Mucosa of gallbladder (tissue), 1 donor: ENCODE measurements at regions not wholly inside any gene's neighbourhood (a gene's known extent, or its start where the extent isn't known, plus 50 kb on each side); places are given as distances from the start of the nearest gene placed in this dataset.
"Not testable (repeated sequence)": the region's sequence is repeated elsewhere in the genome, so short reads cannot be mapped to it uniquely, and the experiment has no call there.

Experiments
- DNase-seq: peaks from one replicate; pipeline ENCODE4 v3.0.0-alpha.2; 2020; ENCODE audit warnings: low spot score
- donor health status: DM: no; HTN: no; CAD: no.

DNA sequence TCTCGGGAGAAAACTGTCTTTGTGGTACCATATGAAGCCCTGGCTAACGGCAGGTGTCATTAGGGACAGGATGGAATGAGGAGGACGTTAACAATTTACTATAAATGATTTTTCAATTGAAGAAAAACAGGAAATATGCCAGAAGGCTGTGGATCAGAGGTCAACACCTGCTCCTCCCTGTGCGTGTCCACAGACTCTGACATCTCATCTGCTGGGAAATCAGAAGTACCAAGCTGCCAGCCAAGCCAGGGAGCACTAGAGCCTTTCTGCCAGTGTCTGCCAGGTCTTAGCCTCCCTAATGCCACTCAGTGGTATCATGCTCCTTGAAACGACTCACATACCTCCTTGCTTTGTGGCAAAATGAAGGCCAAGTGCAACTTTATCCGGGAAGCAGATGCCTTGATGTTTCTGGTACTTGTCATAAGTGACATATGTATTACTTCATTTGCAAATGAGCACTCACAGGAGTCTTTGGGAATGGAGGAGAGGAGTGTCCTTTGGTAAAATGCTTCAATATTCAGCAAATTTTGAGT, 541.1 kb downstream of the SATB2 start:
- DNase-seq: peak; percentile 56

DNA sequence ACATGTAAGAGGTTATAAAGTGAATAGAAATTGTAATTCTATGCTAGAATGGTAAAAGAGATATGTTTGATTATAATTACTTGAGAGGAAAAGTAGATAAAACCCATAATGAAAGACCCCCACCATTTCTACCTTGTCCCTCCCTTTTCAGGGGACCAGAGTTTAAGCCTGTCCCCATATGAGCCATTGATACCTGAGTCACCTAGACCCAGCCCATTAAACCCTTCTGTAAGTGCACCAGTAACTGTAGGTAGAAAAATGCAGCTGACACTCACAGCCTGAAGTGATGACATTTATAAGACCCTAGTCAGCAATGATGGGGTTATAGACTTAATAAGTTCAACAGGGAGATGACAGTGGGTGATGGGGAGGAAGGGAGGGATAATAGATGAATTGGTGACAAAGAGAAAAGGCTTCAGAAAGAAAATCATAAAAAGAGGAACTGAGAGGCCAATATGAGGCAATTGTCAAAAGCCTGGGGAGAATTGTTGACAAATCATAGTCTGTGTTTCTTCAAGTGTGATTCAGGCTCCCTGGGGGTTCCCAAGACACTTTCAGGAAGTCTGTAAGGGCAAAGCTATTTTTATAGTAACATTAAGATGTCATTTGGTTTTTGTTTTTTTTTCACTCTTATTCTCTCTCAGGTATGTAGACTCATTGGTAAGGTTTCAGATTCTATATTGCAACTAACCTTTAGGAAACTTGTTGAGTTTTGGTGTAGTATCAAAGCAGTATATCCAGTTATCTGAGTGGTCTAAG, 544.2 kb downstream of the SATB2 start:
- no peak for DNase-seq

DNA sequence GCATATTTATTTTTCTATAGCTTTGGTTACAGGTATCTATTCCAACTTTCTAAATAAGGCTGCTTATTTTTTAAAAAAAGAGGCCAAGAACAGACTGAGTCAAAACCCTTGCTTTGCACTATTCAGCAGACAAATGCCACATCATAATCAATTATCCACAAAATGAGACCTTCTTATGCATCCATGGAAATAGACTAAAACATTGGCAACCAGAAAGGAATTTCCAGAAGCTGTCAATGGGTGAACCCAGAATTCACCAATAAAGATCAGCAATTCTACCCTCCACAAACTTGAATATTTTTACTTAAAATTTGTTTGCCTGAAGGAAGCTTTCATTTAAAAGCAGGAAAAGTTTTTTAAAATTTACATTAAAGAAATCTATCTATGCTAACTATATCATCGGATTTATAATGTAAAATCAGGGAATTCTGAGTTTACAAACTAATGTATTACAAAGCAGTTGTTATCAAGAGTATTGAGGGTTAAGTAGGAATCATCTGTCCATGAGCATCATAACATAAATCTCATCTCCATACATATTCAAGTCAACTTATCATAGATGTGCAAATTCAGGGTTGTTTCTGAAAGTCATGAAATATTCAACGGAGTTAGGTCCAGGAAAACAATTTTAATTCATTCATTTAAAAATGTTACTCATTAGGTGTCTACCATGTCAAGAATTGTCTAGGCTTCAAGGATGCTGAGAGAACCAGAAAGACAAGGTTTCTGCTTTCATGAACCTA, 548.0 kb downstream of the SATB2 start:
- no peak for DNase-seq

DNA sequence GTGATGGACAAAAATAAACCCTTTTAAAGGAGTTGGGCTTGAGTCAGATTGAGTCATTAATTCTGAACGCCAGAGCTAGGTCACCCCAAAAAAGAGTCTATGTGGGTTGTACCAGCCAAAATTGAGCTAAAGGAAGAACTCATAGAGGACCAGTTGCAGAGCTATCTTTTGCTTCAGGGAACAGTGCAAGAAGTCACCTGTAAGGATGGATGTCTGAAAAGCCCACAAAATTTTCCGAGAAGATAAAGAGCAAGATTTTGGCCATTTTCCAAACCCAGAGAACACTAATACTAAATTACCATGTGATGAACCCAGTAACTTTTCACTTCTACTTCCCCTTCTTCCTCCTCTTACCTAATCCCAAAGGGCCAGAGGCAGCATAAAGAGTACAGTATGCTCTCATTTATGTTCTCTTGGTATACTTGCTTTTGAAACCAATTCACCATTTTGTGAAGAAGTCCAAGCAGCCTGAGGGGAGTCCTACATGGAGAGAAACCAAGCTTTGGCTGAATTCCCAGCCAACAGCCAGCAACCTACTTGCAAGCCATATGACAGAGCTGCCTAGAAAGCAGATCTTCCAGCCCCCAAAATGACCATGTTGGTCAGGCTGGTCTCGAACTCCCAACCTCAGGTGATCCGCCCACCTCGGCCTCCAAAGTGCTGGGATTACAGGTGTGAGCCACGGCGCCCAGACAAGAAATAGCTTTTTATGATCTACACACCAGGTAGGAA, 551.7 kb downstream of the SATB2 start:
- no peak for DNase-seq

DNA sequence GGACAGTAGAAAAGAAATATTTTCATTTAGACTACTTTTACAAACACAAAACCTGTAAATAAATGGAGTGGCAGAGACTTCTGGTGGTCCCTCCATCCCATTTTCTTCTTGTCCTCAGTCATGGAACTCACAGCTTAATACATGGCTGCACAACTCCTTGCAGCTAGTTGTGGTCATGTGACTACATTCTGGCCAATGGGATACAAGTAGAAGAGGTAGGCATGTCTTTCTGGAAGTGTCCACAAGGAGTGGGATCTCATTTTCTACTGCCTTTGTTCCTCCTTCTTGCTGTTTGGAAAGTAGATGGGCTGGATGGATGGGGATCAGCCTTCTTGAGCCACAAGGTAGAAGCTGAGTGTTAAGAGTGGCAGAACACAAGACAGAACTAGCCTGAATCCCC, 555.8 kb downstream of the SATB2 start:
- no peak for DNase-seq

DNA sequence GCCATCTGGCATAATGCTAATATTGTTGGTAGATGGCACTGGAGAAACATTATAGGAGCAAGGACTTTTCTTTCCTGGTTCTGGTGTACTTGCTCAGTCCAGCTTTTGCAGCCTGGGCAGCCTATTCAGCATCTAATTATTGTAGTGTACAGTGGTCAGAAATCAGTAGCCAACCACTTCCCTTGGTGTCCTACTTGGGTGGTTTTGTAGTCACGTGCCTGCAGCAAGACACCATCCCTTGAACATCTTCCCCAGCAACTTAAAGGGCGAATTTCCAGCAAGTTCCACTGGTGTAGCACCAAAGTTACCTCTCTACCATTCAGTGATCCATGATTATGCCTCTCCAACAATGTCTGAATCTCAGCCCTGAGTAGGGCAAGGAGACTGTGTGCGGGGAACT, 557.6 kb downstream of the SATB2 start:
- DNase-seq: no peak

DNA sequence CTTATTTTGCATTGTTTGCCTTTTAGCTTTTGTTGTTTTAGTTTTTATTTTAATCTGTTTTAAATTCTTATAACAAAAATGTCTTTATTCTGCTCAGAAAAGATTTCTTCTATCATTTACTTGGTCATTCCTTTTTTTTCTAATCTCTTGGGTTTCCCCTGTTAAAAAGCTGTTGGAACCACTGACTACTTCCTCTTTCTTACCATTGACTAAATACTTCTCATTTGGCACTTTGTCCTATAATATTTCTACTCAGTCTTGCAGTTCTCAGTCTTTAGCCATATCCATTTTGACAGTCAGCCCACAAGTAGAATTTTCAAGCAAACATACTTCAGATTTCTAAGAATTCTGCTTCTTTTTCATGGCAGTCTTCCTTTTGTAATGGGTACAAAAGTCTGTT, 567.2 kb downstream of the SATB2 start:
- DNase-seq: no peak

DNA sequence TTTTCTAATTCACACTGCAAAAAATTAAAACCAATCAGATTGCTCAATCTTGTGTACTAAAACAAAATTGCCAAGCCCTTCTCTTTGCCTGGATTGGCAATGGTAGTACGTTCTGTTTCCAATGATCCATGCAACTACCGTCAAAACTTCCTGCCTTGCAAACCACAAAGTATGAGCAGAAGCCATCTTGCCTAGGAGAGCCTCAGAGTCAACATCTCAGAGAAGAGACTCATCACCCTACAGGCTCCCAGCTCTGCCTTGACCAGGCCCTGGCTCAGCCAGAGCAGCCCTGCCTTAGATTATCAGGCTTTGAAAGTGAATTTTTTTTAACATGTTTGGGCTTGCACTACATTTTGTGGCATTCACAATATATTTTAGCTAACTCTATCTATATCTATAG, 574.1 kb downstream of the SATB2 start:
- no peak for DNase-seq

DNA sequence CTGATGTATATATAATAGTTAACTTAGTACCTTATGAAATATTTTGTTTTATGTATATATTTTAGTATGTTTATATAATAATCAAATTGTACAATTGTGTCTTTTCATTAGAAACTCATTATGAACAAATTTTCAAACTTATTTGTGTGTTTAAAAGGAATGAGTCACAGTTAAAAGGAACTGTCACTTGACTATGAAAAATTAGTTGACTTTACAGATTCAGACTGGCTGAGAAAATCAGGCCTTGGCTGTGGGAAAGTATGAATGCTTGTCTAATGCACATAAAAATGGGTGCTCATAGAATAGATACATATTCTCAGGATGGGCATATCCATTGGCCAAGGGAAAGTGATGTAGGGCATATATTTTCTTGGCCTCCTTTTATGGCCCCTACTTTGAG, 576.8 kb downstream of the SATB2 start:
- DNase-seq: no peak

DNA sequence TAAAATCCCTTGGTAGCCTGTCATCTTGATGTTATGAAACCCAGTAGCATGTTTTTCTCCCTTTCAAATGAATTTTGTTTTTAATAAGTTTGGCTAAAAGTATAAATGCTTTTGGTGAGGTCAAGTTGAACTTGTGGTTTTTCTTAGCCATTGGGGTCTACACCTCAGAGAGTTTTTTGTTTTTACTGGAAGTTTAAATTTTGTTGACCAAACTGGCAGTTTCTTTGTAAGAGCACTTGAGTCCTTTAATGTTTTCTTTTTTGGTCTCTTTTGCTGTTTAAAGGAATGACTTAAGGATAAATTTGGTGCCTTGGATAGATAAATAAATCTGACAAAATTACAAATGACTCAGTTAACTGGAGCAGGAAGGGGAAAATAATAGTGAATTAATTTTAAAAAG, 577.3 kb downstream of the SATB2 start:
- DNase-seq: no peak

DNA sequence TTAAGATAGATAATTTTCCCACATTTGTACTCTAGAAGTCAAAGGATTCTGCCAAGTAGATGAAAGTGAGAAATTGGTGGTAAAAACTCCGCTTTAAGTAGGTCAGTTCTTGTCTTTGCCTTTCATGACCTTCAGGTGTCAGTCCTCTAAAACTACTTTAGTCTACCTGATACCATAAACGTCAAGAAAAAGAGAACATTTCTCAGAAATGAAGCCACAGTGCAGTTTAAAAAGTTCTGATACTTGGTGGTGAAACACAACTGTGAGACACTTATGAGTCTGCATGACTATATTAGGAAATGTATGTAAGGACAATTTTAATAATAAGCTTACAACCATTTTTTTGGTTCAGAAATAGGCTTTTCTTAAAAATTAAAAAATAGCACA, 583.3 kb downstream of the SATB2 start:
- DNase-seq: no peak

DNA sequence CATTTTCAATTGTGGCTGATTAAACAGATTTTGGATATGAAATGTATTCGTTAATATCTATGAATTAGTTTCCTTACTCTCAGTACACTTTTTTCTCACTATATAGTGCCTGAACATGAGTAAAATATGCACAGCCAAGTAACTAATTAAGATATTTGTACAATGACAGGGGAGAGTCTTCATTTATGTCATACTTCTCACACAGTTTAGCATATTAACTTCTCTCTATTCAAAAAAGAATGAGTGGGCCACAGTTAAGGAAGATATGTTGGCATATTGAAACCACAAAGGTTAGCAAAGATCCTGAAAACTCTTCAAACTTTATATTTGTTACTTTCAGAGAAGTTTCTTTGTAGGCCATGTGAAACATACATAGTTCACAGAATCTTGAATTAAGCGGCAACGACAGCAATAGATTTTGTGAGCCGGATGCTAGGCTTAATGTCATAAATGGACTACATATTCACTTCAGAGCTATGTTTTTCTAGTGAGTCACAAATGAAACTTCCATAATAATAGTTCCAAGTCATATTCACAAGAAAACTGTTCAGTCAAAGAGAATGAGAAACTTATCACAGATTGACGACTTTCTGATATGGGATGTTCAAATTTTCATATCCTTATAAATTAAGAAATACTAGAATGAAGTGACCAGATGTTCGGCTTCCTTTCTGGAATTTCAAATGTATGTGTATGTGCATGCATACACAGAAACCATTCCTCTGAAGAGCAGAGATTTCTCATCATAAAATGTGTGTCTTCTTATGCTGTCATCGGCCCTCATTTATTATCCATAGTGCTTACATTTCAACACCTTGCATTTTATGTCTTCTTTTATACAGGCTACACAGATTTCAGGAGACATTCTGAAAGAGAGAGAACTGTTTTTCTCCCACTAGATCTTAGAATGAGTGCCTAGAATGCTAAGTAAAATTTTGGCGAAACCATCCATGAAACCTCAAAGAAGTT, 584.0 kb downstream of the SATB2 start:
- no peak for DNase-seq

DNA sequence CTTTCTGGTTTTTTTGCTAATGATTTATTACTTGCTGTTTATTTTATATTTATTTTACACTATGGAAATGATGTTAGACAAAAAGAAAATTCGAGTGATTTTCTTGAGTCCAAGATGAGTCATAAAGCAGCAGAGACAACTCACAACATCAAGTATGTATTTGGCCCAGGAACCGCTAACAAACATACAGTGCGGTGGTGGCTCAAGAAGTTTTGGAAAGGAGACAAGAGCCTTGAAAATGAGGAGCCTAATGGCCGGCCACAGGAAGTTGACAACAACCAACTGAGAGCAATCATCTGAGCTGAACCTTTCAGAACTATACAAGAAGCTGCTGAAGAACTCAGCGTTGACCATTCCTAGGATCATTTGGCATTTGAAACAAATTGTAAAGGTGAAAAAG, 594.1 kb downstream of the SATB2 start:
- no peak for DNase-seq

DNA sequence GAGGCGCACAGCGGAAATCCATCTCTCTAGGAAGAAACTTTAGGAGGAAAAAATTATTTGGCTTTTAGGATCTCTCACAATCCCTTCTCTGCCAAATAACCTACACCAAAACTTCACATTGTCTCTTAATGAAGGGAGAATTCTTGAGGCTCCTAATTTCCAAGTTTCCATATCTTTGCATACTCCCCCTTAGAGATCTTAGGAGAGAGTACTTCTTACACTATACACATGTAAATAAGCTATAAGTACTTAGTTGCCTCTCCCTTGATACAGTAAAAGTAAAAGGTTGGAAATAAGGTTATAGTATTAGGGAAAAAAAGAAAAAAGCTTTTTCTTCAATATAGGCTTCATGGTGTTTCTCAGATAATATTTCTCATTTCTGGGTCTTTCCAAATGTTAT, 596.7 kb downstream of the SATB2 start:
- DNase-seq: no peak

DNA sequence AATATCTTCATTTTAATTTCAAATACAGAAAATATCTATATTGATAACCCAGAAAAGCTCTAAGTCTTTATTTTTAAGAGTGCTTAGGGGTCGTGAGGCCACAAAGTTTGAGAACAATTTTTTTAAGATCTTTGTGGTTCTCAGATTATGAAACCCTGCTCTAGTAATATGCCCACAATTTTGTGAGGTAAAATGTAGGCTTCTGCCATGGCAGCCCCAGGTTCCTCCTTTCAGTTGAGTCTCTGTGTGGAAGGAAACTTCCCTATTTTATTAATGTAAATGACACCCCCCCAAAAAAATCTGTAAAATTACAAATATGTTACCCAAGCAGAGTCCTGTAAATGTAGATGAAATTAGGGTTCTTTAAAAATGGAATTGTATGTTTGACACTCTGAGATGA, 600.5 kb downstream of the SATB2 start:
- DNase-seq: no peak

DNA sequence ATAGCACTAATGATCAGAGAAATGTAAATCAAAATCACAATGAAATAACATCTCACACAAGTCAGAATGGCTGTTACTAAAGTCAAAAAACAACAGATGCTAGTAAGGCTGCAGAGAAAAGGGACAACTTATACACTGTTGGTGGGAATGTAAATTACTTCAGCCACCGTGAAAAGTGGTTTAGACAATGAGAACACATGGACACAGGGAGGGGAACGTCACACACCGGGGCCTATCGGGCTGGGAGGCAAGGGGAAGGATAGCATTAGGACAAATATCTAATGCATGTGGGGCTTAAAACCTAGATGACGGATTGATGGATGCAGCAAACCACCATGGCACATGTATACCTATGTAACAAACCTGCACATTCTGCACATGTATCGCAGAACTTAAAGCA, 602.0 kb downstream of the SATB2 start:
- DNase-seq: not testable (repeated sequence)

DNA sequence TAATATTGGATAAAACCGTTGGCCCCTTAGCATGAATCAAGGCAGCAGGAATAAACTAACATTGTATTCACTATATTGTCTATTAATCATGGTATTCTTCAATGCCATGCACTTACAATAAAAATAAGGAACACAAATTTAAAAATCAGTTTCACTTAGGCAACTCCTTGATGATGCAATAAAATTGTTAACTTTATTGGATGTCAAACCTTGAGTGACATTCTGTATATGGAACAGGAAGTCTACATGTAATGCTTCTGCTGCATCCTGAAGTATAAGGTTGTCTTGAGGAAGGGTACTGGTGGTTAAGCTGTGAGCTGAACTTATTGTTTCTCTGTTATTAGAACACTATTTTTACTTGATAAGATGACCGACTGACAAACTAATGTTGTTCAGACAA, 605.5 kb downstream of the SATB2 start:
- DNase-seq: no peak

DNA sequence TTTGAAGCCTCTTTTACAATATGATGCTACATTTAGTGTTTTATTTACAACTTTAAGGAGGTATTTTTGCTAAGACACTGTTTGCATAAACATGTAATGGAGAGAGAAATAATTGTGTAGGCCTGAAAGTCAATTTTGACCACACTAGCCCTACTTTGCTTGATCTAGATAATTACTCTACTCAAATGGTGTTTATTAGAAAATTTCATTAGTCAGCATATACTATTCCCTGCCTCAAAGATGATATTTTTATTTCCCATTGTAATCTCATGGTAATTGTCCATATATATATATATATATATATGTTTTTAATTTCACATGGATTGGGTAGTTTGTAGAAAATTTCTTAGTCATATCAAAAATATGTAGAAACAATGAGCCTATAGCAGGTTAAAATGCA, 632.2 kb downstream of the SATB2 start:
- no peak for DNase-seq

DNA sequence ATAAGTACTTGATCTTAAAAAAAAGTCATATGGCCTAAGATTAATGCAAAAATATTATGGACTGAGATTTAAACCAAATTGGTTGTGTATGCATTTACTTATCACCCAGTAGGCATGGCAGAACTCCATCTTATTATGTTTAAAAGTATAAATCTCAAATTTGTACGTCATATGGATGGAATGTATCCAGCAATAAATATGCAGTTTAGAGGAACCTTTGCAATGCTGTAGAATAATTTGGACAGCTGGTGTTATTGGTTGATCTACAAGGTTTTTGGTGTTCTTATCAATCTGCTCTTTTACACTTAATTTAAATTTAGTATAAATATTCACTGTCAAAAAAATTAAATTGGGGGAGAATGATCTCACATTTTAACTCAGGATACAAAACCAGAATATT, 640.2 kb downstream of the SATB2 start:
- DNase-seq: no peak

DNA sequence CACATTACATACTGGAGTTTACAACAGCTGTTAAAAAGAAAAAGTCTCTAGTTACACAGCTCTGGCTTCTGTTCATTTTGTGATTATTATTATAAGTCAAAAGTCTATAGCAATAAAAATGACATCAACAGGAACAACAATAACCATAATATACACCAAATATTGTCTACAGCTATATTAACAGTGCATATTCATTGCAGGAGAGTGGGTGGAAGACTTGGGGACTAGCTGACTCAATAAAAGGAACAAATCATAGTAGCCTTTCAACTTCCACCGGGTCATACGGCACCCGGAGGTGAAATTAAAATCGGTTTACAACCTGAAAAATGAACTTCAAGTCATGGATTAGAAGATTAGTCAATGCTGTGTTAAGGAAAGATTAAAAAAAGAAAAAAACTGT, 642.1 kb downstream of the SATB2 start:
- no peak for DNase-seq

DNA sequence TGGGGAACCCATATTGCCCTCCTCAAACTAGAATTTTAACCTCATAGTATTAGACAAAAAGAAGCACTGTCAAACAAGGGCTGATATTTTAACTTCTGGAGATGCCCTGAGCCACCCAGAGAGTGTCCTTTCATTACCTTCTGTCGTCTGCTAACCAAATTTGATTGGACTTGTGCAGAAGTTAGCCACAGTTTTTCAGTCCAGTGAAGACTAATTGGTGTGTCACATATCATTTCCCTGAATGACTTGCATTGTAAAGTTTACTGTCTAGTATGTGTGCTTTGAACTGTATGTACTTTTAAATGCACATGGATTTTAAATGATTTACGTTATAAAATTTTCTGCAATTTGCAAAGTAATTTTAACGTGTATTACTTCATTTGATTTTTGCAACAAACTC, 646.5 kb downstream of the SATB2 start:
- DNase-seq: no peak

DNA sequence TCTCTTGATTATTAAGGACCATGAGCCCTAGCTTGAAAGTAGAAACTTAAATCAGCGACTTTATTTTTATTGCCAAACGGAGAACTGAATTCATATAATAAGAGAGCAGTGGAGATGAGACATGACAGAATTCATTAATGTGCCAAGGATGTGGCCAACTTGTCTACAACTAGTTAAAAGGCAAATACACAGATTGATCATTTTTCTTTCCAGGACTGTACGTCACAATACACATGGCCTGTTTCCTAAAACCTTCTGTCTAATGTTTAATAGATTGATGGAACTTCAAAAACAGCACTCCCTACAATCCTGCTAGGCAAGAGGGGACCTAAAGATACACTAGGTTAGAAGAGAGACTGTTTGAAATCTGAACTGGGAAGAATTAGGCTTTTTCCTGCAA, 647.8 kb downstream of the SATB2 start:
- no peak for DNase-seq
